ENCODE measurements at regions not wholly inside any gene's neighbourhood (a gene's known extent, or its start where the extent isn't known, plus 50 kb on each side); places are given as distances from the start of the nearest gene placed in this dataset.
"Not testable (repeated sequence)": the region's sequence is repeated elsewhere in the genome, so short reads cannot be mapped to it uniquely, and the experiment has no call there.

DNA sequence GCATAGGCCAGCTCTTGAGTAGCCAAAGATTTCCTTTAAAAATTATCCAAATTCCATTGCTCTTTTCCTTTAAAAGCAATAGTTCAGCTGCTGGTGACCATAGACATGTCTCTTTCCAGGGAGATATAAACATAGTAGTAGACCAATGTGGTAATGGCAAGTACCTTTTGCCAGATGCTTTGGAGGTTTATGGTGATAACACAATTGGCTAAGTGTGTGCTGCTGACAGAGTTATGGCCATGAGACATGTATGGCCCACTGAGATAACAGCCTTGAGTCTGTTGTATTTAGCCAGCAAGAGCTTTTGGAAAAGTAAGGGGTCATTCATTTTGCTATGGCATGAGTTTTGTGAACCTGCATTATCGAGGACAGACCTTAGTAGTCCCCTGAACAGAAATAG lies 1146.8 kb downstream of the TUSC7 start:
- no peaks in the 10 kb centered on the region for H3K36me3 ChIP-seq (ENCODE audit: low read depth)
- no peaks in the 10 kb centered on the region for H3F3A ChIP-seq (ENCODE audit: insufficient read depth)
- H3K9me2 ChIP-seq (ENCODE audit: insufficient read depth): no peaks in the 10 kb centered on the region
- TF ChIP-seq EZH2phosphoT487 (IDR thresholded peaks at IDR 0.05; ENCODE audit: insufficient read depth, low read depth): no peak
- TF ChIP-seq EZH2 (IDR thresholded peaks at IDR 0.05; ENCODE audit: insufficient read depth, poor library complexity, severe bottlenecking): no peak
- no peaks in the 10 kb centered on the region for H3K9me3 ChIP-seq (ENCODE audit: low read depth)
- no peak overlapping the region for H3K4me2 ChIP-seq (ENCODE audit: unreplicated experiment)
- H3K9ac ChIP-seq: no peak overlapping the region
- WGBS, 2 experiments (ENCODE audit: low coverage in 1 of 2, low lambda C conversion rate in 2 of 2, missing lambda C conversion rate in 2 of 2): 95 to 100% methylated on average over 1 of the region's 1 CpG
- H2AFZ ChIP-seq: no peak overlapping the region
- DNase-seq: no peak
- H3K4me3 ChIP-seq: no peak overlapping the region
- in situ Hi-C loops (cut with MboI): no loop called here
- 0 out of 2 replicates have a peak, but pooled peaks cover 4% of the 10 kb centered on the region for H3K27me3 ChIP-seq (replicated peaks; ENCODE audit: insufficient read depth)
- peaks cover 12% of the 10 kb centered on the region for H3K4me1 ChIP-seq (ENCODE audit: insufficient read depth)
- no peaks in the 10 kb centered on the region for H3K79me2 ChIP-seq (ENCODE audit: insufficient read depth)
- no peak overlapping the region for H3K27ac ChIP-seq
- H4K20me1 ChIP-seq (ENCODE audit: insufficient read depth): no peaks in the 10 kb centered on the region

DNA sequence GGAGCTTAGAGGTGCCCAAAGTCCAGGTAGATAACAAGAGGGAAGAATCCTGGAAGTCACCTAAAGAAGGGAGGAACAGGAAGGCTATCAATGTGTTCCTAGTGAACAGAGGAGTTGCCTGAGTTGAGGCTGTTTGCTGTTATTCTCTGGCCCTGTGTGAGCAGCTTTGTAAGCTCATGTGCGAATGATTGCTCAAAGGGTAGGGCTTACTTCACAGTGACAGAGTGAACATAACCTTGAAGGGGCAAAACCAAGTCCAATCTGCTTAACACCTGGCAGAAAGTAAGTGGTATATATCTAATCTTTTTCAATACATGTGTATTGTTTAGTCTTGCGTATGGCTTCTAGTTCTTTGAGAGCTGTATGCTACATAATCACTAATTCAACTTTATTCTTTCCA lies 1153.6 kb downstream of the TUSC7 start:
- 0 out of 2 replicates have a peak, but pooled peaks cover 7% of the 10 kb centered on the region for H3K27me3 ChIP-seq (replicated peaks; ENCODE audit: insufficient read depth)
- H2AFZ ChIP-seq: no peak overlapping the region
- H3F3A ChIP-seq (ENCODE audit: insufficient read depth): no peaks in the 10 kb centered on the region
- H3K4me1 ChIP-seq (ENCODE audit: insufficient read depth): no peaks in the 10 kb centered on the region
- no peaks in the 10 kb centered on the region for H3K79me2 ChIP-seq (ENCODE audit: insufficient read depth)
- H3K27ac ChIP-seq: no peak overlapping the region
- no peaks in the 10 kb centered on the region for H4K20me1 ChIP-seq (ENCODE audit: insufficient read depth)
- H3K9ac ChIP-seq: no peak overlapping the region
- no peak overlapping the region for H3K4me3 ChIP-seq
- H3K9me2 ChIP-seq (ENCODE audit: insufficient read depth): 0 out of 2 replicates have a peak, but pooled peaks cover 1% of the 10 kb centered on the region
- no peak for DNase-seq
- H3K36me3 ChIP-seq (ENCODE audit: low read depth): no peaks in the 10 kb centered on the region
- in situ Hi-C loops (cut with MboI): no loop called here
- no peaks in the 10 kb centered on the region for H3K9me3 ChIP-seq (ENCODE audit: low read depth)
- WGBS, 2 experiments (ENCODE audit: low coverage in 1 of 2, low lambda C conversion rate in 2 of 2, missing lambda C conversion rate in 2 of 2): 77 to 81% methylated on average over 2 of the region's 2 CpGs
- TF ChIP-seq EZH2phosphoT487 (IDR thresholded peaks at IDR 0.05; ENCODE audit: insufficient read depth, low read depth) (no peak), EZH2 (IDR thresholded peaks at IDR 0.05; ENCODE audit: insufficient read depth, poor library complexity, severe bottlenecking) (no peak)
- no peak overlapping the region for H3K4me2 ChIP-seq (ENCODE audit: unreplicated experiment)

- Histone ChIP-seq H3F3A (ENCODE audit: insufficient read depth) (no peaks in the 10 kb centered on the region), H3K27me3 (replicated peaks; ENCODE audit: insufficient read depth) (0 out of 2 replicates have a peak, but pooled peaks cover 7% of the 10 kb centered on the region), H4K20me1 (ENCODE audit: insufficient read depth) (no peaks in the 10 kb centered on the region), H3K9ac (no peak overlapping the region), H3K9me3 (ENCODE audit: low read depth) (no peaks in the 10 kb centered on the region), H3K4me1 (ENCODE audit: insufficient read depth) (peaks cover 3% of the 10 kb centered on the region; the same call in 1 of the 2 replicates), H2AFZ (no peak overlapping the region), H3K27ac (no peak overlapping the region), H3K4me3 (no peak overlapping the region), H3K79me2 (ENCODE audit: insufficient read depth) (no peaks in the 10 kb centered on the region), H3K36me3 (ENCODE audit: low read depth) (no peaks in the 10 kb centered on the region), H3K4me2 (ENCODE audit: unreplicated experiment) (no peak overlapping the region), H3K9me2 (ENCODE audit: insufficient read depth) (0 out of 2 replicates have a peak, but pooled peaks cover 7% of the 10 kb centered on the region)
- no peak for DNase-seq
- in situ Hi-C loops (cut with MboI): no loop called here
- no peak for TF ChIP-seq EZH2 (IDR thresholded peaks at IDR 0.05; ENCODE audit: insufficient read depth, poor library complexity, severe bottlenecking)
- no peak for TF ChIP-seq EZH2phosphoT487 (IDR thresholded peaks at IDR 0.05; ENCODE audit: insufficient read depth, low read depth)
- 94 to 95% methylated on average over 4 of the region's 4 CpGs for WGBS, 2 experiments (ENCODE audit: low coverage in 1 of 2, low lambda C conversion rate in 2 of 2, missing lambda C conversion rate in 2 of 2)
Observed at GRCh38 chr3:117865338-117865737, 1155.8 kb downstream of the TUSC7 start.

- 0 out of 2 replicates have a peak, but pooled peaks cover 7% of the 10 kb centered on the region for H3K9me2 ChIP-seq (ENCODE audit: insufficient read depth)
- H3K4me1 ChIP-seq (ENCODE audit: insufficient read depth): peaks cover 15% of the 10 kb centered on the region; the same call in 1 of the 2 replicates
- TF ChIP-seq EZH2phosphoT487 (IDR thresholded peaks at IDR 0.05; ENCODE audit: insufficient read depth, low read depth): no peak
- H2AFZ ChIP-seq: no peak overlapping the region
- no peak overlapping the region for H3K9ac ChIP-seq
- peak; percentile 15 for DNase-seq
- H3K79me2 ChIP-seq (ENCODE audit: insufficient read depth): no peaks in the 10 kb centered on the region
- H4K20me1 ChIP-seq (ENCODE audit: insufficient read depth): no peaks in the 10 kb centered on the region
- no peaks in the 10 kb centered on the region for H3K27me3 ChIP-seq (replicated peaks; ENCODE audit: insufficient read depth)
- in situ Hi-C loops (cut with MboI): no loop called here
- no peaks in the 10 kb centered on the region for H3K36me3 ChIP-seq (ENCODE audit: low read depth)
- 56% methylated on average over 2 of the region's 2 CpGs for WGBS, 2 experiments (ENCODE audit: low coverage in 1 of 2, low lambda C conversion rate in 2 of 2, missing lambda C conversion rate in 2 of 2)
- H3K27ac ChIP-seq: no peak overlapping the region
- no peak overlapping the region for H3K4me3 ChIP-seq
- H3K9me3 ChIP-seq (ENCODE audit: low read depth): no peaks in the 10 kb centered on the region
- H3F3A ChIP-seq (ENCODE audit: insufficient read depth): peaks cover 9% of the 10 kb centered on the region
- H3K4me2 ChIP-seq (ENCODE audit: unreplicated experiment): no peak overlapping the region
Observed at GRCh38 chr3:117868766-117869165, 1159.2 kb downstream of the TUSC7 start.

GRCh38 chr3:117871934-117872333 lies 1162.4 kb downstream of the TUSC7 start:
- WGBS, 2 experiments (ENCODE audit: low coverage in 1 of 2, low lambda C conversion rate in 2 of 2, missing lambda C conversion rate in 2 of 2): 13 to 26% methylated on average over 2 of the region's 2 CpGs
- peaks cover 15% of the 10 kb centered on the region; the same call in 1 of the 2 replicates for H3K4me1 ChIP-seq (ENCODE audit: insufficient read depth)
- no peaks in the 10 kb centered on the region for H3K27me3 ChIP-seq (replicated peaks; ENCODE audit: insufficient read depth)
- 0 out of 2 replicates have a peak, but pooled peaks cover 11% of the 10 kb centered on the region for H3K9me2 ChIP-seq (ENCODE audit: insufficient read depth)
- no peaks in the 10 kb centered on the region for H3K79me2 ChIP-seq (ENCODE audit: insufficient read depth)
- H3K36me3 ChIP-seq (ENCODE audit: low read depth): no peaks in the 10 kb centered on the region
- H3F3A ChIP-seq (ENCODE audit: insufficient read depth): peaks cover 9% of the 10 kb centered on the region
- H3K27ac ChIP-seq: peak overlapping the region; percentile 12; the same call in 1 of the 2 replicates
- H2AFZ ChIP-seq: no peak overlapping the region; the same call in 1 of the 2 replicates
- H3K4me2 ChIP-seq (ENCODE audit: unreplicated experiment): peak overlapping the region; percentile 22
- peak; percentile 44 for DNase-seq
- no peaks in the 10 kb centered on the region for H3K9me3 ChIP-seq (ENCODE audit: low read depth)
- no peak overlapping the region for H3K9ac ChIP-seq
- H3K4me3 ChIP-seq: no peak overlapping the region
- no peaks in the 10 kb centered on the region for H4K20me1 ChIP-seq (ENCODE audit: insufficient read depth)
- TF ChIP-seq EZH2 (IDR thresholded peaks at IDR 0.05; ENCODE audit: insufficient read depth, poor library complexity, severe bottlenecking): no peak
- no peak for TF ChIP-seq EZH2phosphoT487 (IDR thresholded peaks at IDR 0.05; ENCODE audit: insufficient read depth, low read depth)
- in situ Hi-C loops (cut with MboI): no loop called here

- in situ Hi-C loops (cut with MboI); H3K9me3 ChIP-seq (ENCODE audit: low read depth); H3K36me3 ChIP-seq (ENCODE audit: low read depth); H3K79me2 ChIP-seq (ENCODE audit: insufficient read depth); H3K4me3 ChIP-seq; DNase-seq; H3K27me3 ChIP-seq (replicated peaks; ENCODE audit: insufficient read depth); H3K4me2 ChIP-seq (ENCODE audit: unreplicated experiment); H3K9ac ChIP-seq; H2AFZ ChIP-seq; H3F3A ChIP-seq (ENCODE audit: insufficient read depth); H4K20me1 ChIP-seq (ENCODE audit: insufficient read depth): not testable (repeated sequence)
- Histone ChIP-seq H3K9me2 (ENCODE audit: insufficient read depth) (0 out of 2 replicates have a peak, but pooled peaks cover 11% of the 10 kb centered on the region), H3K4me1 (ENCODE audit: insufficient read depth) (peaks cover 15% of the 10 kb centered on the region; the same call in 1 of the 2 replicates), H3K27ac (0 out of 2 replicates have a peak overlapping the region, but pooled peaks have one; percentile 12)
- WGBS, 2 experiments (ENCODE audit: low coverage in 1 of 2, low lambda C conversion rate in 2 of 2, missing lambda C conversion rate in 2 of 2): 76 to 77% methylated on average over 15 of the region's 15 CpGs
Observed at GRCh38 chr3:117872594-117873248, 1161.9 kb downstream of the IGSF11 start.

Measured in GM23248 (cell line).